GM10266 (cell line): ENCODE measurements at regions not wholly inside any gene's neighbourhood (a gene's known extent, or its start where the extent isn't known, plus 50 kb on each side); places are given as distances from the start of the nearest gene placed in this dataset.

ENCODE experiments used
- DNase-seq: peaks from one replicate; pipeline ENCODE4 v3.0.0; 2012; ENCODE audit errors: extremely low spot score
- TF ChIP-seq, protein P1 (sequence below): IDR thresholded peaks from 2 replicates; pipeline ENCODE4 v1.5.1; 2012; ENCODE audit warnings: mild to moderate bottlenecking, low read depth; ENCODE audit not compliant: control insufficient read depth, insufficient read depth; ENCODE audit errors: missing control alignments

DNA sequence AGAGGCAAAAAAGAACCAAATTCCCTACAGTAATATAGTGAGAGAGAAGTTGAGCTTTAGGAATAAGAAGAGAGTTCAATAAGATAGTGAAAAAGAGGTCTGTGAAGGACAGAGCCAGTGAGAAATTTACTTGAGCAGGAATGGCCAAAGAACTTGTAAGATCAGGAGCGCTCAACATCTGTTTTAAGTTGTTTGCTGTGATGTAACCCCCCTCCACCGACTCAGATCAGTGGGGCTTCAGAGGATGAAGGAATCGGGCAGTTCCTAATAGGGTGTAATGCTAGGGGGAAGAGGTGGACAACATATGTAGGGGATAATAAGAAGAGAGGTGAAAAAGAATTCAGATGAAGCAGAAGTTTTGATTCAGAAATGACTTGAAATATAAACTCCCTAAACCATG is 85.3 kb upstream of the FNDC3A start:
- TF ChIP-seq, protein P1, sequence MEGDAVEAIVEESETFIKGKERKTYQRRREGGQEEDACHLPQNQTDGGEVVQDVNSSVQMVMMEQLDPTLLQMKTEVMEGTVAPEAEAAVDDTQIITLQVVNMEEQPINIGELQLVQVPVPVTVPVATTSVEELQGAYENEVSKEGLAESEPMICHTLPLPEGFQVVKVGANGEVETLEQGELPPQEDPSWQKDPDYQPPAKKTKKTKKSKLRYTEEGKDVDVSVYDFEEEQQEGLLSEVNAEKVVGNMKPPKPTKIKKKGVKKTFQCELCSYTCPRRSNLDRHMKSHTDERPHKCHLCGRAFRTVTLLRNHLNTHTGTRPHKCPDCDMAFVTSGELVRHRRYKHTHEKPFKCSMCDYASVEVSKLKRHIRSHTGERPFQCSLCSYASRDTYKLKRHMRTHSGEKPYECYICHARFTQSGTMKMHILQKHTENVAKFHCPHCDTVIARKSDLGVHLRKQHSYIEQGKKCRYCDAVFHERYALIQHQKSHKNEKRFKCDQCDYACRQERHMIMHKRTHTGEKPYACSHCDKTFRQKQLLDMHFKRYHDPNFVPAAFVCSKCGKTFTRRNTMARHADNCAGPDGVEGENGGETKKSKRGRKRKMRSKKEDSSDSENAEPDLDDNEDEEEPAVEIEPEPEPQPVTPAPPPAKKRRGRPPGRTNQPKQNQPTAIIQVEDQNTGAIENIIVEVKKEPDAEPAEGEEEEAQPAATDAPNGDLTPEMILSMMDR, result no peak
- no peak for DNase-seq

DNA sequence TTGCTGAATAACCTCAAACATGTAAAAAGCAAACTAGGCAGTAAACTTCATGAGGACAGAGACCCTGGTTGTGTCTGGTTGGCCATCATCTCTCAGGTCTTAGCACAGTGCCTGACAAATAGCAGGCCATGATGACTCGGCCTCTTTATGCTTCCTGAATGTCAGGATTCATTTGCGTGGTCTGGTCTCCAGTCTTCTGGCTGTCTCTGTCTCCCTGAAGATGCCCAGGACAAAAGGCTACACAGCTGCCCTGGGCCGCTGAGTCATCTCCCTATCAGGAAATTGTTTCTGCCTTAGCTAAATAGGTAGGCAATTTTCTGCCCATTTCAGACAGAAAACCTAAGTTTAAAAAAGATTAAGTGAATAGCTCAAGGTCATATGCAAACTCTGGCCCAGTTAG is 84.1 kb upstream of the FNDC3A start:
- no peak for DNase-seq
- TF ChIP-seq, protein P1, result no peak

DNA sequence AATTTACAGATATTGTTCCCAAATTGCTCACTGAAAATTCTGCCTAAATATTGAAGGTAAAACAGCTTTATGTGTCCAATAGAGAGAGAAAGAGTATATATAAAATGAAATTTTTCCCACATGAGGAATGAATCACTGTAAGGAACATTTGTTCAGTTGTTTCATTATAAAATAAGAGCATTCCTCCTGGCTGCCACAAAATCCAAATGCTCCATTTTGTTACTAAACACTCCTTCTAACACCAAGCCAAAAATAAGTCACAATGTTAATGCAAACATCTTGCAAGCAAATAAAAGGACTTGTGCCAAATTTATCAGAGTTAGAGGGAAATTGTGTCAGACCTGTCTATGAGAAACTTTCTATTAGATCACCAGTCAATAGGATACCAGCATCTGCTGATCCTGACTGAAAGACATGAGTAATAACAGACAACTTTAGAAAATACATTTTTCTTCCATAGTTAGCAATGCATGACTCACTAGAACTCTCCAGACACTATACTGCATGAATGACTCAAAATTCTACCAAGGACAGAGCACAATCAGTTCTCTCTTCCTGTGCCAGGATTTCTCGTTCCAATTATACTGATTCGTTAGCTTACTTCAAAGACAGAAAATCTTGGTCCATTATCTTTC is 83.5 kb upstream of the FNDC3A start:
- TF ChIP-seq, protein P1, result no peak
- DNase-seq, result peak; percentile 29

DNA sequence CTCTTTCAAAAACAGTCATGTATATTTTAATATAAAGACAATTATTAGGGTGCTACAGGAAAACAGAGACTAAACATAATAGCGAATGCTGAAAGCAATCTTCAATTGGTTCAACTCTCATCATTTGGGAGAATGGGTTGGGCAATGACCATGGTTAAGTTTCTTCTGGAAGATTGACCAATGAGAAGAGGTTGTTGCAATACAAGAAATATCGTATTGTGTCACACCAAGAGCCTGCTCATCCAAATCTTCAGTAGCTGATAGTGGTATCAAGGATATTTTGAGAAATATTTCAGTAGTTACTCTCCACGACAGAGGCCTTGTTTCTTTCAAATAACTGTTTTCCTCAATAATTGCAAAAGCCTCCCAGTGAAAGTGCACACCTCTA is 83.0 kb upstream of the FNDC3A start:
- TF ChIP-seq, protein P1, result no peak
- DNase-seq, result no peak

DNA sequence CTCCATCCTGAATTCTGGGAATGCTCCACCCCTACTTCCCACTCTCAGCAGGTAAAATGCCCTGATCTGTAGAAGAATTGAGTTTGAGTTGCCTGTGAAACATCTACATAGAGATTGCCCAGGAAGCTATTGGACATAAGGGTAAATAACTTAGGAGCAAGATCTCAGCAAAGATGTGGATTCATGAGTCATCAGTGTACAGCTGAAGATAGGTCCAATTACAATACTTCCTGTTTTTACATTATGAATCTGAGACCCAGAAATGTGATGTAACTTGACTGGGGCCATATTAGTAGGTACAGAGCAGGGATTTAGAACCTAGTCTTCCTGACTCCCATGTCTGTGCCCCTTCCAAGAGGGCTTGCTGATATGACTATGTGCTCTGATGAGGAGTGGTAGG is 79.4 kb upstream of the FNDC3A start:
- TF ChIP-seq, protein P1, result no peak

DNA sequence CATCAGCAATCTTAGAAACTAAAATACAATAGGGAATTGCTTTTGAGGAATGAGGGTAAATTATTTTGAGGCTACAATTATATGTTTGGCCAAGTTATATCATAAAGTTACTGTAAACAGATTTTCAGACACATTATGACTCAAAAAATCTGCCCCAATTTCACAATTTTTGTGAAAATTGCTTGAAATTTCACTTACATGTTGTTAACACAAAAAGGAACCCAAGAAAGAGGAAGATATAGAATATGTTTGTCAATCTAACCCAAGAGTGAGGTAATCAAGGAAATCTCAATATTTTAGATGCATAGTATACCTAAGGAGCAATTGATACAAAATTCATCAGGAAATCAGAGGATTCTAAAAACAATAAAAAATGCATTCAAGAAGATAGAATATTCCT is 73.9 kb upstream of the FNDC3A start:
- no peak for DNase-seq
- TF ChIP-seq, protein P1, result no peak

More for the DNA sequence above, 79.4 kb upstream of the FNDC3A start:
- DNase-seq, result no peak

DNA sequence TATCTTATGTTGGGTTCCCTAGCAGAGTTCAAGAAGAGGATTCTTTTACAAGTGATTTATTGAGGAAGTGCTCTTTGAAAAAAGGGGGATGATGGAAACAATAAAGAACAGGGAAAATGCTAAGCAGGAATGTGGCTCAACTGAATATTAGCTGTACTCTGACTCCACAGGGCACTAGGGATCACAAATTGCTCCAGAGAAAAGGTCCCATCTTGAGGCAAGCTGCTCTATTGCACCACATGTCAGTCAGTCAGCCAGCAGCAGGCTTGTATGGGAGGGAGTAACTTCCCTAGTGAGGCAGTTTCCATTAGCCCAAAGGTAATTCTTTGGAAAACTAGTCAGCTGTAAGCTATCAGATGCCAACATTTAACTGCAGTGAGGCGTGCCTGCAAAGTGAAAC is 73.3 kb upstream of the FNDC3A start:
- no peak for DNase-seq
- TF ChIP-seq, protein P1, result no peak
